ENCODE measurements at regions not wholly inside any gene's neighbourhood (a gene's known extent, or its start where the extent isn't known, plus 50 kb on each side); places are given as distances from the start of the nearest gene placed in this dataset.

GRCh38 chr5:62068554-62068953 lies 237.5 kb upstream of the KIF2A start:
- TF ChIP-seq, protein P1, sequence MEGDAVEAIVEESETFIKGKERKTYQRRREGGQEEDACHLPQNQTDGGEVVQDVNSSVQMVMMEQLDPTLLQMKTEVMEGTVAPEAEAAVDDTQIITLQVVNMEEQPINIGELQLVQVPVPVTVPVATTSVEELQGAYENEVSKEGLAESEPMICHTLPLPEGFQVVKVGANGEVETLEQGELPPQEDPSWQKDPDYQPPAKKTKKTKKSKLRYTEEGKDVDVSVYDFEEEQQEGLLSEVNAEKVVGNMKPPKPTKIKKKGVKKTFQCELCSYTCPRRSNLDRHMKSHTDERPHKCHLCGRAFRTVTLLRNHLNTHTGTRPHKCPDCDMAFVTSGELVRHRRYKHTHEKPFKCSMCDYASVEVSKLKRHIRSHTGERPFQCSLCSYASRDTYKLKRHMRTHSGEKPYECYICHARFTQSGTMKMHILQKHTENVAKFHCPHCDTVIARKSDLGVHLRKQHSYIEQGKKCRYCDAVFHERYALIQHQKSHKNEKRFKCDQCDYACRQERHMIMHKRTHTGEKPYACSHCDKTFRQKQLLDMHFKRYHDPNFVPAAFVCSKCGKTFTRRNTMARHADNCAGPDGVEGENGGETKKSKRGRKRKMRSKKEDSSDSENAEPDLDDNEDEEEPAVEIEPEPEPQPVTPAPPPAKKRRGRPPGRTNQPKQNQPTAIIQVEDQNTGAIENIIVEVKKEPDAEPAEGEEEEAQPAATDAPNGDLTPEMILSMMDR (conservative IDR thresholded peaks at IDR 0.05 in 1 of 2, IDR thresholded peaks at IDR 0.05 in 1 of 2; ENCODE audit: extremely low read depth in 1 of 2, insufficient read depth in 1 of 2, low read depth in 1 of 2, low read length in 2 of 2), result no peak
- no peak for TF ChIP-seq EZH2 (IDR thresholded peaks at IDR 0.05; ENCODE audit: borderline replicate concordance, low read length)
